EH (cell line): ENCODE measurements at regions not wholly inside any gene's neighbourhood (a gene's known extent, or its start where the extent isn't known, plus 50 kb on each side); places are given as distances from the start of the nearest gene placed in this dataset.

Experiments
- DNase-seq: peaks from one replicate; pipeline ENCODE4 v3.0.0-alpha.2; 2015; ENCODE audit warnings: low read depth

DNA sequence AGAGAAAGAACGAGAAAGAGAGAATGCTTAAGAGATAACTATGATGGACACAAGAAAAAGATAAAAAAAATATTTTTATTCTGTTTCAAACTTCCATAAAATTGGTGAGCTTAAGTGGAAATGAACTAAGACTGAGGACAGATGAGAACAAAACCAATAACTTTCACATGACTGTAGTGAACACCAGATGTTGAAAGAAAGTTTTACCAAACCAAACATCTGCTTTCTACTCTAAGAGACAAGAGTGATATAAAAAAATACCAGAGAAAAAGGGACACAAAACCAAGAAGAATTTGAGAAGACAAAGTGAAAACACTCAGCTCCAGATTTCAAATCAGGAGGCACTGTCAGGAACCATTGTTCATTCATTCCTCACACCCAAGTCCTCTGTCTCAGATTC, 147.9 kb downstream of the IMPG2 start:
- no peak for DNase-seq

DNA sequence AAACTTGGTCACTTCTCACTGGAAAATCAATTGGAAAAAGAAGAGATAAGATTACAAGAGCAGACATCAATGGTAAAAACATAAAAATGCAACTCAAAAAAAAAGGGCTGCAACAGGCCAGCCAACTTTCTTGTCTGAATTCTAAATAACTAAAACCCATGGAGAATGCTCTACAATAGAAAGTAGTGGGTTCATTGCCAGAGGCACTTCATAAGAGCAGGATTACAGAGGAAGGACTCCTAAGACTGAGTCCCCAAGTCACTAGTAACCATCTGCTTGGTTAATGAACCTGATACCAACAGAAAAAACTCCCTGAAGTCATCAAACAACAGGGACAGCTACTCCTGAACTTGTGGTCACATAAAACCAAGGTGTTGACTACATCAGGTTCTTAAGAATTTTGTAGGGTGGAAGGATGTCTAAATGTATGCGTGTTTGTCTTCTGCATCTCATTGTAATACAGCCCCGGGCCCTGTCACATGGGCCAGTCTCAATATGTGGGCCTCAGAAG, 148.6 kb downstream of the IMPG2 start:
- no peak for DNase-seq

DNA sequence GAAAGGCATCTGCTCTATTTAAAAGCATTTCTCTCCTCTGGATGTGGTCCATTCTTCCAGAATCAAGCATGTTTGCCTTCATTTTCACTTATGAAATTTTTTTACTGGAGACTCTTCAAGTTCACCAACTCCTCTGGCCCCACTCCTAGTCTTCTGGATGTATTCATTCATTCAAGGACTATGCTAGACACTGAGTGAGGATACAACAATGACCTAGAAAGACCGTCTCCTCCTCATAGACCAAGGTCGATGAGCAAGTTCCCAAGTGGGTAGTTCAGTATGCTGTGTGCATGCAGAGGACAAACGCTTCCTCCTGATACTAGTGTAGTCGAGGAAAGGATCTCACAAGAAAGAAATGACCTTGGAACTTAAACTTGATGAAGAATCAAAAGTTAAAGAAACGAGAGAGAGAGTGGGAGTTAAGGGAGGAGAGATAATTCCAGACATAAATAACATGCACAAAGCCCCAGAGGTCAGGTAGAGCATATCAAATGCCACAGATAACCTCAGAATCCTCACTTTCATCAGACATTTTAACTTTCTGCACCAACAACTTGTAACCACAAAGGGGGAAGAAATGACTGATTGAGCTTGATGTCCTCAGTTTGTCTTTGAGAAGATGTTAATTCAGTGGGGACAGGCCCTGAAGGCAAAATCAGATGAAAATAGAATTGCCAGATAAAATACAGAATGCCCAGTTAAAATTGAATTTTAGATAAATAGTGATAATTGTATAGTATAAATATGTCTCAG, 149.4 kb downstream of the IMPG2 start:
- no peak for DNase-seq

DNA sequence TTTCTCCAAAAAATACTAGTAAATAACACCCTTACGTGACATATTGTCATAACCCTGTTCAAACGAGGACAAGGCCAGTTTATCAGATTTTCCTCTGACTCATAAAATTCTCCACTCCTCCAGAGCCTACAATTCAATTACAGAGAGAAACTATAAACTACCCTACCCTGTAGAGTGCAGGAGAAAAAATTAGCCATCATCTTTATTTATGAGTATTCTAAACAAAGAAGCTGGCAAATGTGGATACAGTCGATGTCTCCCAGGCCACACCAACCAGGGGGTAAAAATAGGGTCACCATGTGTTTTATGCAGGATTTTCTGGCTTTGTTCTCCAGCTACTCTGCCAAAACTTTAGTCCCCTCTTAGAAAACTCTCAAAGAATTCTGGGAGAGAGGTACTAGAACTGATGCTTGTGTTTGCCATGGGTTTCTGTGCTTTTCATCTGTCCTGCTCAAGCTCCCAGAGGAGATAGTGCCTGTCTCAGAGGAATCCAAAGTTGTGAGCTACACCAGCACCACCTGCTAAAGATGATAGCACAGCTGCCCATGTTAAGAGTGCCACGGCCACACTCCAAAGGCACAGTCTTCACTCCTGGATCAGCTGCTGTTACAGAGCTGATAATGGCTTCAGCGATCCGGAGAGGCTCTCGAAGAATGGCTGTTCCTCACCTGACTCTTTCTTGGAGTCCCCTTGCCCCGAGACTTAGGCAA, 150.2 kb downstream of the IMPG2 start:
- peak; percentile 56 for DNase-seq

DNA sequence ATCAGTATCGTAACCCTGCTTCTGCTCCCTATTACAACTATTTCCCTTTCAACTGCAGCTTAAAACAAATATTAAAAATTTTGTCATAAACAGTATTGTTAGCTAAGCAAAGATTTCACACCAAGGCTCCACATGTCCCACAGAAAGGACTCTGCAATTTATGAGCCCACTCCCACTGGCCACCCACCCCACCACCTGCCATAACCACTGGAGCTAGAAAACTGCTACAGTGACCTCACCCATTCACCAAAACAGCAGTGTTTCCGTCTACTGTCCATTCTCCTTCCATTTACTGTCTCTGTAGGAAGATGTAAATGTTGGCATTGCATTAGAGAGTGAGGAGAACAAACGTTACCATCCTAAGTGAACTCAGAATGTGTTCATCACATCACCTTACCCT, 150.9 kb downstream of the IMPG2 start:
- no peak for DNase-seq

DNA sequence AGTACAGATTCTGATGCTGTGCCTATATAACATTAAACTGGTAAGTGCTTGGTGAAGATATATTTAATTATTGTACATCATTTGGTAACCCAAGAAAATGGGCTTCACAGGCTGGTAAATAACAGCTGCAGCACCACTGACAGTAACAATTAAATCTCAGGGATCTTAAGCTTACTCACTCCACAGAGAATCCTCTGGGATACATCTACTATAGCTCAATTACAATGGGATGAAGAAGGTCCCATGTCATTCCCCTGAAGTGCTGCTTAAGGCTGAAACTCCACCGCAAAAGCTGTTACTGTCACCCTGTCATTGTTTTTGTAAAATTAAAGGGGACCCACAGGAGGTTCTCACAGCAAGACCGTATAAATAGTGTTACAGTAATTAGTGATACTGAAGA, 153.0 kb downstream of the IMPG2 start:
- DNase-seq = no peak

DNA sequence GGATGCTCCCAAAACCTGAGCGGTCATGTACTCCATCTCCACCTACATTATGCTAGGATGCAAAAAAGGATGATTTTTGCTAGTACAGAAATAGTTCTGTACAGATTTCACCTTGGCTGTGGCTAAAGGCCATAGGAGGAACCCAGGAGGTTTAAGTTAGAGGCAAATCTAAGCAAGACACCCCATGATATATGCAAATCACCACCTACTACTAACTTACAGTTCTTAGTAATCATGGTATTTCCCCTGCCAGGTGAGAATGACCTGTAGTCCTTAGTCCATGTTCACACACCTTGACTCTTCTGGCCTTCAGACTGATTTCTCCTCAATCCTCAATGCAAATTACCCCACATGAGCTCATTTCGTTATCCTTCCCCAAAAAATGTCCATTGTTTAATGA, 154.2 kb downstream of the IMPG2 start:
- no peak for DNase-seq

DNA sequence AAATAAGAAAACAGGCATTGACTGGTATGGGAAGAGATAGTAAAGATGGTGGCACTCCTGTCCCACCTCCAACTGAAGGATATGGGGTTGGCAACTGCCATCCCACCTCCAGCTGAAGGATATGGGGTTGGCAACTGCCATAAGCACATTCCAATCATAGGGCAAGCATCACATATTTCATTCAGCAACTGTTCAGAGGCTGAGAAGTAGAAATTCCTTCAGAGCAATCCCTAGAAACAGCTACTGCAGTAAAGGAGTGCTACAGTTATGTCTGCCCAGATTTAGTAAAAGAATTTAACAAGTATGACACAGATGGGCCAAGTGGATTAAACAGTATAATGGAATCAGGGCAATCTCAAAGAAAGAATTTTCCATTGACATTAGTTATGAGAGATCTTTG, 156.8 kb downstream of the IMPG2 start:
- DNase-seq = peak; percentile 44

DNA sequence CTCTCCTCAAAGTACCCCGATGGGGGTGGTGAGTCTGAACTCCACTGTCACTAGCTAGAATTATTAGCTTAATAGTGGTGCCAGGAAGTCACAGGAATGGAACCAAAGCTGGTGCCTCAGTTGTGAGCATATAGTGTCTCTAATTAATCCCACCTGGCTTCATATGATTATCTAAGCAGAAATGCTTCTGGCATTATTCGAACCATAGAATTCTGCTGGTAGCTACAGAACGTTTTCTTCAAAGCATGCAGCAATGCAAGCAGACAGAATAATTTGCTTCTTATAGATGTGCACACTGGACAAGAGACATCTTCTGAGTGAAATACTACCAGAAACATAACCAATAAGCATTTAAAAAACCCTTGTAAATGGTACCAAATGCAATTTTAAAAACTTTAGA, 160.9 kb downstream of the IMPG2 start:
- DNase-seq = no peak

DNA sequence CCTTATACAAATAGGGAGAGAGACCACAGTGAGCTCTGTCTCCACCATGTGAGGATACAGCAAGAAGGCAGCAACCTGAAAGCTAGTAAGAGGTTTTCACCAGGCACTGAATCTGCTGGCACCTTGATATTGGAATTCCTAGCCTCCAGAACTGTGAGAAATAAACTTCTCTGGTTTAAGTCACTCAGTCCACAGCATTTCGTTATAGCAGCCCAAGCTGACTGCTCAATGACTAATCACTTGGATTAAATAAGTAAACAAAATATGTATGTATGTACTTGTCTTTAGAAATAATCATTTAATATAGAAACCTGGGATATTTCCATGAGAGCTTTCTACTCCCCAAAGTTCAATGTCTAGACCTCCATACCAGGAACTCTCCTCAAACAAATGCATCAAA, 162.0 kb downstream of the IMPG2 start:
- DNase-seq = no peak

DNA sequence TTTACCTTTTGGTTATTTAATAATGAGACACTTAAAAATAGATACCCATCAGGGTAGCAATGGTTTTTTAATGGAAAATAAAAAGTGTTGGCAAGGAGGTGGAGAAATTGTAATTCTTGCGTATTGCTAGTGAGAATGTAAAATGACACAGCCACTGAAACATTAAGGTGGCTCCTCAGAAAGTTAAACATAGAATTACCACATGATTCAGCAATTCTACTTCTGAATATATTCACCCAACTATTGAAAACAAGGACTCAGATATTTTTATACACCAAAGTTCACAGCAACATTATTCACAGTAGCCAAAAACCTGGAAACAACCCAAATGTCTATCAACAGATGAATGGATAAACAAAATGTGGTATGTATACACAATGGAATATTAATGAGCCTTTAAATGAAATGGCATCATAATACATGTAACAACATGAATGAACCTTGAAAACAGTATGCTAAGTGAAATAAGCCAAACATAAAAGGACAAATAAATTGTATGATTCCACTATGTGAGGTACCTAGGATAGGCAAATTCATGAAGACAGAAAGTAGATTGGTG, 163.5 kb downstream of the IMPG2 start:
- no peak for DNase-seq

DNA sequence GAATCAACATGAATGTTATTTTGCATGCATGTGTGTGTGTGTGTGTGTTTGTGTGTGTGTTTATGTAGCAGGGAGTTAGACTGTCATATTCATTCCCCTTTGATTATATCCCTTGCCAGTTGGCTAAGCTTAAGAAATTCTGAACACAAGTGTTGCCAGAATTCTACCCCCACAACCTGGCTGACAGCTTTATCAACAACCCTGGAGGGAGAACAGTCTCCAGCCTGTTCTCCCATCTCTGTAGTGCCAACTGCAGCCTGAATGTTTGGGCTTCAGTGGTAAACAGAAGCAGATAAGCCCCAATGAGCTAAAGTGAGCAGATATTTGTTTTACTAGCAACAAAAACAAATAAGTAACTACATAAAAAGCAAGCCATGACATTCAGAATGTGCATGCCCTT, 162.6 kb upstream of the ABI3BP start:
- DNase-seq = no peak

DNA sequence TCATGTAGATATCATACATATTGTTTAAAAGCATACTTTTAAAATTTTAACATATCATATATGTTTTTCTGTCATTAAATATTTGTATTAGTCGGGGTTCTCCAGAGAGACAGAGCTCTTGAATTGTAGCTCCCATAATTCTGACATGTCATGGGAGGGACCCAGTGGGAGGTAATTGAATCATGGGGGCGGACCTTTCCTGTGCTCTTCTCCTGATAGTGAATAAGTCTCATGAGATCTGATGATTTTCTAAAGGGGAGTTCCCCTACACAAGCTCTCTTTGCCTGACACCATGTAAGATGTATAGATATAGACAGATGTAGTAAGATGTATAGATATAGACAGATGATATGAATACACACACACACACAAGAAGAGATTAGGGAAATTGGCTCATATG, 161.2 kb upstream of the ABI3BP start:
- DNase-seq = no peak

DNA sequence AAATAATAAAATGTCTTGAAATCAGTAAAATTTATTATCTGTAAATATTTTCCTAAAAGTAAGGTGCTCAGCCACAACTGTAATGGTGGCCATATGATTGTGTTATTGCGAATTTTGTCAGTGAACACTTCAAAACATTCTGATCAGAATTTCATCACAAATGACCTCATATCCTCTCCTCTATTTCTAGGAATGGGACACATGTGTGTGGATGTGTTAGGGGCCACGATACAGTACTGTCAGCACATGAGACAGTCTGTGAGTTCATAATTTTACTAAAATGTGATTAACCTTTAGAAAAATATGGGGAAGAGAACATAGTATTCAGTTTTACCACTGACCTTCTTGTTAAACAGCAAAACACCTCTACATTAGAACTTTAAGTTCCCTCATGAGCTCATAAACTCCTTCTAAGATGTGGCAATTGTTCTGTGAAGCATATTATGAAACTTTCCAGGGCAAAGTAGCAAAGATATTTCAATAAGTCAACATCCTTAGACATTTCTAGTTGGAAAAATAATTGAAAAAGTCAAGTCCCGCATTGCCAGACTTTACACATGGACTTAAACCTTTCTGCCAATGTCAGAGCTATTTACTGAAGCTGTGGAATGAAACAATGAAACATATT, 158.2 kb upstream of the ABI3BP start:
- no peak for DNase-seq

DNA sequence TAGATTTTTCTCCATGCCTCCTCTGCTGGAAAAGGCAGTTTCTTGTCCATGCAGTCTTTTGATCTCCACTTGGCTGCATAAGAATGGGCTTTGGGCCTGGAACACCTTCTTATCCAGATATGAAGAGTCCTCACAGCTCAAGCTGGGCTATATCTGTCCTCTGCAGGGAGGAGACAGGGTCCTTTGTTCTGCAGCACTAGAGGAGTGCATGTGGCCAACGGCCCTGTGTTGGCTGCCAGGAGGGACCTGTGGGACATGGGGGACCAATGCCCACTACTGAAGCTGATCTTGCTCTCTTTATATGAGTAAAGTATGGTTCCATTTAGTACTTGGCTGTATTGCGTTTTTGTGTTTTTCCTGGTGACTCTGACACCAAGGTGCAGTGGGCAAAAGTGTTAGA, 157.3 kb upstream of the ABI3BP start:
- no peak for DNase-seq

DNA sequence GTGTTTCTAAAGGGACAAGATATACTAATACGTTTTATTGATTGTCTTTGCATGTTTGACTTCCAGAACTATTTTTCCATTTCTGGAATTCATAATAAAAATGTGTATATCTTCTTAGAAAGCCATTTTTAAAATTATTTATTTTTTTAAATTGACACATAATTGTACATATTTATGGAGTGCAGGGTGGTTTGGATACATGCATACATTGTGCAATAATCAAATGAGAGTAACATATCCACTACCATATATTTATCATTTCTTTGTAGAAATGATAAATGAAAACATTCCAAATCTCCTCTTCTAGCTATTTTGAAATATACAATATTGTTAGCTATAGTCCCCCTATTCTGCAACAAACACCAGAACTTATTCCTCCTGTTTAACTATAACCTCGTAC, 156.5 kb upstream of the ABI3BP start:
- no peak for DNase-seq

DNA sequence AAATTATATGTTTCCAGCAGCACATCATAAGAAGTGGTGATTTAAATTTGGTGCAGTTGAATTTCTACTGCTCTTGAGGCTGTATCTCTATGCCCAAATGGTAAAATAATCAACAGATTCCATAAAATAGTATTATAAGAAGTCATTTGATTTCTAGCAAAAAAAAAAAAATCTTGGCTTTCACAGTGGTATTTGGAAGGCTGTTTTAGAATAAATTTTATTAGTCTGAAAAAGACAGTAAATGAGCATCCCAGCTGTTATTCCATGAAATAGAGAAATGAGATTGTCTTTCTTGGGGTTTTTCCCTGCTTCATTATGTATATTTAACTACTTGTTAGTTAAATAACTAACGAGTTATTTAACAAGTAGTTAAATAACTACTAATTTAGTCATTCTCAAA, 156.0 kb upstream of the ABI3BP start:
- no peak for DNase-seq

DNA sequence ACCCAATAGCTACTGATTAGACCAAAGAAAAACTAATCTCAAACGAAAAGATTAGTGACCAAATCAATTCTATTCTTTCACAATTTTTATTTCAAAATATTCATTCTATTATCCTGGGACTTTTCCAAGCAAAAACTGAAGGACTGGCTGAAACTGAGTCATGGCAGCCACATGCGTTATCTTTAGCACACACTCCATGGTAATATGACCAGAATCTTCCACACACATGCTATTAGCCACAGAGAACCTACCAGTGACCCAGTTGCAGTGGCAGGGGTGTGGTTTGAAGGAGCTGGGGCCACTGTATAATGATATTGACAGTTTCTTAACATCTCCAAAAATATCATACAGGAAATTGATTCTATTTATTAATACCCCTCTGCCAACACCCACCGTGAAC, 154.8 kb upstream of the ABI3BP start:
- DNase-seq = no peak

DNA sequence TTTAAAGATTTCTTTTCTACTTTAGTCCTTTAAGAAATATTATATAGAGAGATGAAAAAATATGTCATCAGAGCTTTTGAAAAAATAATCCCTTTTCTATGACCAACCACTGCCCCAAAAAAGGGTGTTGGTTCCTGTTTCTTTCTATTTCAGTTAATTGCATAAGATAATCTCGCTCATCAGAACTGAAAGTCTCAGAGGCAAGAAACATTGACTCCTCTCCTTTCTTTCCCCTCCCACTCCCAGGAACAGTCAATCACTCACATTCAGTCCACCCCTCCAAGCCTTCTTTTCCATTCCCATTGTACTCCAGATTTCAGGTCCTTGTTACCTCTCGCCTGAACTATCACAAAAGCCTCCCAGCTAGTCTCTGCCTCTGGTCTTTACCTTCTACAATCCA, 153.7 kb upstream of the ABI3BP start:
- no peak for DNase-seq

DNA sequence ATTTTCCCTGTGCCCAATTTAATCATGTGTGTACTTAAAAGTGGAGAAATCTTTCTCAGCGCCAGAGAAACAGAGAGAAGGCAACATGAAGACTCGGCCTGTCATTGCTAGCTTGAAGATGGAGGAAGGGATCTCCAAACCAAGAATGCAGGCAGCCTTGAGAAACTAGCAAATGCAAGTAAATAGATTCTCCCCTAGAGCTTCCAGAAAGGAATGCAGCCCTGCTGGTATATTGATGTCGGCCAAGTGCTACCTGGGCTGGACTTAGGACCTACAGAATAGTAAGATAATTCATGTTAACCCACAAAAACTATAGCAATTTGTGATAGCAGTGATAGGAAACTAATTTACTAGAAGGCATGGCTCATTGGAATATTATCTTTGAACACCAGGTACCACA, 150.9 kb upstream of the ABI3BP start:
- DNase-seq = no peak

DNA sequence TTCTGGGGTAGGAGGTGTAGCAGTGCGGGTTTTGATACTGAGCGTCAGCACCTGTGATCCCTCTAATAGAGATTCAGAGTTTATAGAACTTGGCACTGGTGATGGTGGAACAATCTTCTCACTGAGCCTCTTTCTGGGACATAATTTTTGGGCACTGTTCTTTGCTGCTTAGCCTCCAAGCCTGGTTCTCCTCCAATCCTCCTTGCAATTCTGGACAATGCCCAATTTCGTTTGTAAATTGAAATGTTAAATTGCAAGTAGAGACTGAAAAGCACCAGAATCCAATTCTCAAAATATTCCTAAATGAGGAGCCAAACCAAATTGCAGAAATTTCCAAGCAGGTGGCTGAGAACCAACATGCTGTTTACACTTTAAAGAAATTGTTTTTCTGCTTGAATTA, 149.8 kb upstream of the ABI3BP start:
- DNase-seq = no peak

DNA sequence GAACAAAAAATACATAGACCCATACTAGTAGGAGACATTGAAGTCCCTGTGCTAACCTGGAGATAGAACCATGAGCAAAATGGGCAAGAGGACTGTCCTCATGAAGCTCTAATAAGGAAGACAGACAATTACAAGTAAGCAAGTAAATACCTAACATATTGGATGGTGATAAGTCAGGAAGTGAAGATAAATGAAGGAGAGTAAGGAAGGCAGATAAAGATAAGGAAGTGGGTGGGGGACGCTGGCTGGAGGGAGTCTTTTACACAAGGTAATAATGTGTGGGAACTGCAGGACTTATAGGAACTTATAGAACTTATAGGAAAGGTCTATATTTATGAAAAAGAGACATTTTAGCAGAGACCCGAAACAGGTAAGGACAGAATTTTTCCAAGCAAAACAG, 148.9 kb upstream of the ABI3BP start:
- DNase-seq = no peak

DNA sequence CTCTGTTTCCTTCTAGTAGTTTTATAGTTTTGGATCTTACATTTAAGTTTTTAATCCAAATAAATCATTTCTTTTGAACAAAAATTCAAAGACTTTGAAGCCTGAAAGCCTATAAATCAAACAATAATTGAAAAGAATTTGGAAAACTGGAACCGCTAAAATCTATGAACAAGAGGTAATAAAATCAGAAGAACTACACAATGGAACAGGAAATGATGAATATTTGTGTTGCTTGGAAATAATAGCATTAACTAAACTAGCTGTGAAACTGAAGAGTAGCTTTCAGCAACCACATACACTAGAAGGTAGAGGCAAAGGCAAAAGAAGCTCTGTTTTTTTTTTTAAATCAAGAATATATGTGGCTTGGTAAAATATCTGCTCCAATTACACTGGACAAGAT, 147.9 kb upstream of the ABI3BP start:
- peak; percentile 41 for DNase-seq
